ENCODE measurements at regions not wholly inside any gene's neighbourhood (a gene's known extent, or its start where the extent isn't known, plus 50 kb on each side); places are given as distances from the start of the nearest gene placed in this dataset.

DNA sequence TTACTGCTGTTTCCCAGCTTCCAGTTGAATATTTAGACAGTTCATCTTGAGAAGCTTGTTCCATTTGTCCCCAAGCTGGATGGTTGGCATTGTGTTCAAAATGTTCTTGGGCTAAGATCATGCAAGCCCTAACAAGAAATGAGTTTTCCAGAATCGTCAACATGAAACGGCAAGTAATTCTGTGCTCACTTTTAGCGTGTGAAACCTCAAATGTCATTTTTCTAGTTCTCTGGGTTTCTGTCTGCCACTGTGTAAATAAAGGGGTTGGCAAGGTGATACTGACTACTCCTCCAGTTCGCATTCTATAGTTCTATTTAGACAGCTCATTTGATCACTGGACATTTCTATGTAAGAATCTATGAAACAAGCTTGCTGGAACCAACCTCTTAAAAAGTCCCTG, 194.0 kb downstream of the AHR start:
- ATAC-seq (peak; percentile 24), DNase-seq (no peak)
- Mint-ChIP-seq H3K4me3 (no peak overlapping the region), H3K9me3 (no peaks in the 10 kb centered on the region), H3K4me1 (ENCODE audit: low read depth) (no peaks in the 10 kb centered on the region), H3K27me3 (peaks cover under 1% of the 10 kb centered on the region), H3K27ac (no peak overlapping the region), H3K36me3 (ENCODE audit: low read depth) (no peaks in the 10 kb centered on the region)
- POLR2A ChIA-PET, result no interaction called here
- CTCF ChIA-PET, result no interaction called here
- TF ChIP-seq, protein P1, sequence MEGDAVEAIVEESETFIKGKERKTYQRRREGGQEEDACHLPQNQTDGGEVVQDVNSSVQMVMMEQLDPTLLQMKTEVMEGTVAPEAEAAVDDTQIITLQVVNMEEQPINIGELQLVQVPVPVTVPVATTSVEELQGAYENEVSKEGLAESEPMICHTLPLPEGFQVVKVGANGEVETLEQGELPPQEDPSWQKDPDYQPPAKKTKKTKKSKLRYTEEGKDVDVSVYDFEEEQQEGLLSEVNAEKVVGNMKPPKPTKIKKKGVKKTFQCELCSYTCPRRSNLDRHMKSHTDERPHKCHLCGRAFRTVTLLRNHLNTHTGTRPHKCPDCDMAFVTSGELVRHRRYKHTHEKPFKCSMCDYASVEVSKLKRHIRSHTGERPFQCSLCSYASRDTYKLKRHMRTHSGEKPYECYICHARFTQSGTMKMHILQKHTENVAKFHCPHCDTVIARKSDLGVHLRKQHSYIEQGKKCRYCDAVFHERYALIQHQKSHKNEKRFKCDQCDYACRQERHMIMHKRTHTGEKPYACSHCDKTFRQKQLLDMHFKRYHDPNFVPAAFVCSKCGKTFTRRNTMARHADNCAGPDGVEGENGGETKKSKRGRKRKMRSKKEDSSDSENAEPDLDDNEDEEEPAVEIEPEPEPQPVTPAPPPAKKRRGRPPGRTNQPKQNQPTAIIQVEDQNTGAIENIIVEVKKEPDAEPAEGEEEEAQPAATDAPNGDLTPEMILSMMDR (IDR thresholded peaks at IDR 0.05), result no peak
- intact Hi-C loops (cut with micrococcal nuclease), result no loop called here

DNA sequence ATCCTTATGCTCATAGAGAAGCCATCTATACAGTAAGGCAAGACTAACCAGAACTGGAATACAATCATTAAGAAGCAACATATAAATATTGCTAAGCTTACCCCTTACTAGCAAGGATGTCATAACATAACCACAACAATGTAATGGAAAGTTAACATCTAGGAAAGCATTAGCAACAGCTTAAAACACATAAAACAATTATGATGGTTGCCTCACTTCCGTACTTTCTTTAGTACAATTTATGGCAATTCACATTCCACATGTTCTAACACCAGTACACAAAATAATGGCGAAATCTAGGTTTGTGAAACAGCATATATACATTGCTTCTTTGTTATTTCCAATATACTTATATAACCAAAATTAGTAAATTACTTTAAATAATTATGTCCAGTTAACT, 195.0 kb downstream of the AHR start:
- no peak for ATAC-seq
- Mint-ChIP-seq H3K36me3 (ENCODE audit: low read depth) (no peaks in the 10 kb centered on the region), H3K27ac (no peak overlapping the region), H3K9me3 (no peaks in the 10 kb centered on the region), H3K27me3 (no peaks in the 10 kb centered on the region), H3K4me1 (ENCODE audit: low read depth) (no peaks in the 10 kb centered on the region), H3K4me3 (no peak overlapping the region)
- POLR2A ChIA-PET, result no interaction called here
- intact Hi-C loops (cut with micrococcal nuclease), result no loop called here
- TF ChIP-seq, protein P1 (IDR thresholded peaks at IDR 0.05), result no peak
- CTCF ChIA-PET, result no interaction called here
- no peak for DNase-seq

DNA sequence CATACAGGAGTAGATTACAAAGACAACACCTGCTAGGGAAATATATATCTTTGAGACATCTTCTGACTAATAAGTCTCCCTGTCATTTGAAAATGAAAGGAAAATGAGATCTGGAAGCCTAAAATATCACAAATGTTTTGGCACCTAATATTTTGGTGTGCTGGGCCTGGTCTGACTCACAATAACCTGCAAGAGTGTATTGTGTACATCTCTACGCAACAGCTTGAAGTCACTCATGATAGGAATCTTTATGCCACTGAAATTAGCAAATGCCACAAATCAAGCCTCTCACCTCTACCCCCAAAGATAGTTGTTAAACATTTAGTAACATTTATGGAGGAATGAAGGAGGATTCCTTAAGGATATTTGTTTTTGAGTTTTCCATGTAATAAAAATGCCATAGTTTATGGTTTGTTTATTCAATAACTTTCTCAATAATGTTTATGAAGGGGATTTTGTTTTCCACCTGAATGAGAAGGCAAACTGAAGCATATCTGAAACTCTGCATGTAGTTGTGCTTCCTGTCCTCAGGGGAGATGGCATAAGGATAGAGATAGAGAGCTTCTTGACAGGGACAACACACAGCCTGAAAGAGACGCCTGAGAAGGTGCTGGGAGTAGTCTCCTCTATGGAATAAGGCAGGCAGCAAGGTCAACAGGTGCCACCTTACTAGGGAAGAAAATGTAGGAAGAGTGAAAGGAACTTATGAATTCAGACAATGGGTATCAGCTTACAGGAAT, 197.4 kb downstream of the AHR start:
- TF ChIP-seq, protein P1 (IDR thresholded peaks at IDR 0.05), result no peak
- ChIA-PET POLR2A (no interaction called here), CTCF (interaction anchor here (1.4 to 1.6 kb wide), 2 partner anchors 431 to 513 kb away, joined by 3 read pairs; no protein-coding TSS in a partner anchor)
- H3K27ac Mint-ChIP-seq, result no peak overlapping the region
- intact Hi-C loops (cut with micrococcal nuclease), result no loop called here
- no peaks in the 10 kb centered on the region for H3K27me3 Mint-ChIP-seq
- no peaks in the 10 kb centered on the region for H3K36me3 Mint-ChIP-seq (ENCODE audit: low read depth)
- DNase-seq (no peak), ATAC-seq (no peak)
- no peaks in the 10 kb centered on the region for H3K9me3 Mint-ChIP-seq
- H3K4me3 Mint-ChIP-seq, result no peak overlapping the region
- H3K4me1 Mint-ChIP-seq (ENCODE audit: low read depth), result no peaks in the 10 kb centered on the region

DNA sequence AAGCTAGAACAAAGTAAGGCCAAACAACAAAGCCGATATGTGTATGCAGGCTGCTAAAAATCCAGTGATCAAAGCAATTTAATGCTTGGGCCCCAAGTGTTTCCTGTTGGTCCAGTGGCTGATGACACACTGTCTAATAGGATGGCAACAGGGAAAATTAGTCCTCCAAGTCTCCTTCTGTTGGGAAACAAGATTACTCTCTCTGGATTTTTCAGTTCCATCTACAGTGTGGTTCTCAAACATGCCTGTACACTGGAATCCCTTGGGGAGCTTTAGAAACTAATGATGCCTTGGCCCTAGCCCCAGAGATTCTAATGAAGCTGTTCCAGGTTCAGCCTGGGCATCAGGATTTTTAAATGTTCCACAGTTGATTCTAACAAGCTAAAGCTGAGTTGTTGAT, 198.7 kb downstream of the AHR start:
- Mint-ChIP-seq H3K27me3 (no peaks in the 10 kb centered on the region), H3K9me3 (no peaks in the 10 kb centered on the region), H3K36me3 (ENCODE audit: low read depth) (no peaks in the 10 kb centered on the region), H3K4me3 (no peak overlapping the region), H3K4me1 (ENCODE audit: low read depth) (no peaks in the 10 kb centered on the region), H3K27ac (no peak overlapping the region)
- intact Hi-C loops (cut with micrococcal nuclease), result no loop called here
- ATAC-seq (no peak), DNase-seq (no peak)
- ChIA-PET CTCF (interaction anchor here (0.7 to 1.6 kb wide), 3 partner anchors 35 to 514 kb away, joined by 3 read pairs; no protein-coding TSS in a partner anchor), POLR2A (interaction anchor here (0.6 kb wide), 1 partner anchor 598 kb away, joined by 3 read pairs; no protein-coding TSS in a partner anchor)
- TF ChIP-seq, protein P1 (IDR thresholded peaks at IDR 0.05), result no peak

DNA sequence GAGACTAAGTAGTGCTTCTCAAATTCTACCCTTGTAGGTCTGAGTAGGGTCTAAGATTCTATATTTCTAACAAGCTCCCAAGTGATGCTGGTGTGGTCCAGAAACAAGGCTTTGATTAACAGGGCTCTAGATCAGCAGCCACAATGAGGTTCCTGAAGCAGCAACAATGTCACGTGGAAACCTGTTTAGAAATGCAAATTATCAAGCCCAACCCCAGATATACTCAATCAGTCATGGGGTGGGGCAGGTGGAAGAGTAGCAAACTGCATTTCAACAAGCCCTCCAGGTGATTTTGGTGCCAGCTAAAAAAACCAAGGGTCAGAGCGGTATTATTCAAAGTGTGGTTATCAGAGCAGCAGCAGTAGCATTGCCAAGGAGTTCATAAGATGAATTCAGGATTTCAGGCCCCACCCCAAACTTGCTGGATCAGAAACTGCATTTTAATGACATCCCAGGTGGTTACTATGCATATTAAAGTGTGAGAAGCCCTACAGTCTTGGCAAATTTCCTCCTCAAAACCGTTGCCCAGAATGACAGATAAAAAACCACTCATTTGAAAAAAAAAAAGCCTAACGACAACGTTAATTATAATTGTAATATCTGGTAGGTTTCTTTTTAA, 199.2 kb downstream of the AHR start:
- ChIA-PET CTCF (interaction anchor here (0.7 to 1.6 kb wide), 2 partner anchors 34 to 515 kb away, joined by 3 read pairs; no protein-coding TSS in a partner anchor), POLR2A (no interaction called here)
- H3K4me1 Mint-ChIP-seq (ENCODE audit: low read depth), result no peaks in the 10 kb centered on the region
- TF ChIP-seq, protein P1 (IDR thresholded peaks at IDR 0.05), result no peak
- ATAC-seq (no peak), DNase-seq (no peak)
- no peak overlapping the region for H3K4me3 Mint-ChIP-seq
- intact Hi-C loops (cut with micrococcal nuclease), result no loop called here
- H3K27me3 Mint-ChIP-seq, result no peaks in the 10 kb centered on the region
- H3K9me3 Mint-ChIP-seq, result no peaks in the 10 kb centered on the region
- no peaks in the 10 kb centered on the region for H3K36me3 Mint-ChIP-seq (ENCODE audit: low read depth)
- no peak overlapping the region for H3K27ac Mint-ChIP-seq
